Stimulated activated CD8-positive, alpha-beta memory T cell treated with anti-CD3 and anti-CD28 coated beads, Interleukin-7, amount 100 ng/mL, for 24 hours (primary cell): ENCODE measurements at regions not wholly inside any gene's neighbourhood (a gene's known extent, or its start where the extent isn't known, plus 50 kb on each side); places are given as distances from the start of the nearest gene placed in this dataset.
"Not testable (repeated sequence)": the region's sequence is repeated elsewhere in the genome, so short reads cannot be mapped to it uniquely, and the experiment has no call there.

Experiments used
- DNase-seq: peaks from one replicate; pipeline ENCODE4 v3.0.0-alpha.2; 2020; ENCODE audit warnings: low read depth

- no peak for DNase-seq
Observed at GRCh38 chr2:17460371-17461086, 57.7 kb downstream of the RAD51AP2 start.

GRCh38 chr2:17455343-17455742 lies 62.9 kb downstream of the RAD51AP2 start:
- no peak for DNase-seq

GRCh38 chr2:17446191-17446590 lies 72.0 kb downstream of the RAD51AP2 start:
- not testable (repeated sequence) for DNase-seq

GRCh38 chr2:17445744-17446143 lies 72.5 kb downstream of the RAD51AP2 start:
- no peak for DNase-seq

- DNase-seq = no peak
Observed at GRCh38 chr2:17442334-17442733, 75.9 kb downstream of the RAD51AP2 start.

- DNase-seq = no peak
Observed at GRCh38 chr2:17441790-17442189, 76.5 kb downstream of the RAD51AP2 start.

GRCh38 chr2:17441055-17441771 lies 77.0 kb downstream of the RAD51AP2 start:
- no peak for DNase-seq

- DNase-seq = no peak
Observed at GRCh38 chr2:17430326-17430725, 87.9 kb downstream of the RAD51AP2 start.

GRCh38 chr2:17429130-17429529 lies 89.1 kb downstream of the RAD51AP2 start:
- DNase-seq = no peak

- DNase-seq = no peak
Observed at GRCh38 chr2:17427401-17427800, 90.8 kb downstream of the RAD51AP2 start.

GRCh38 chr2:17426743-17427142 lies 91.5 kb downstream of the RAD51AP2 start:
- DNase-seq = no peak

GRCh38 chr2:17422061-17422460 lies 96.2 kb downstream of the RAD51AP2 start:
- no peak for DNase-seq

- no peak for DNase-seq
Observed at GRCh38 chr2:17416884-17417391, 101.3 kb downstream of the RAD51AP2 start.

GRCh38 chr2:17413036-17413435 lies 105.2 kb downstream of the RAD51AP2 start:
- no peak for DNase-seq

GRCh38 chr2:17401096-17401495 lies 117.1 kb downstream of the RAD51AP2 start:
- no peak for DNase-seq

- DNase-seq = no peak
Observed at GRCh38 chr2:17398770-17399169, 119.5 kb downstream of the RAD51AP2 start.

GRCh38 chr2:17388798-17389197 lies 129.4 kb downstream of the RAD51AP2 start:
- DNase-seq = no peak

GRCh38 chr2:17387591-17387990 lies 130.6 kb downstream of the RAD51AP2 start:
- DNase-seq = no peak

GRCh38 chr2:17386771-17387170 lies 131.5 kb downstream of the RAD51AP2 start:
- no peak for DNase-seq

- no peak for DNase-seq
Observed at GRCh38 chr2:17380003-17380402, 138.2 kb downstream of the RAD51AP2 start.

GRCh38 chr2:17375262-17375661 lies 143.0 kb downstream of the RAD51AP2 start:
- DNase-seq = no peak

- no peak for DNase-seq
Observed at GRCh38 chr2:17373741-17374140, 144.5 kb downstream of the RAD51AP2 start.

- no peak for DNase-seq
Observed at GRCh38 chr2:17373041-17373440, 145.2 kb downstream of the RAD51AP2 start.
